Fibroblast of lung (primary cell): ENCODE measurements at regions not wholly inside any gene's neighbourhood (a gene's known extent, or its start where the extent isn't known, plus 50 kb on each side); places are given as distances from the start of the nearest gene placed in this dataset.

Experiments
- EZH2 ChIP-seq: IDR thresholded peaks from 2 replicates; pipeline ENCODE4 v1.5.1; 2012; ENCODE audit warnings: low read length, control low read depth, mild to moderate bottlenecking; ENCODE audit errors: missing control alignments
- TF ChIP-seq, protein P1 (sequence below), 2 donors: IDR thresholded peaks in 1 of 2; conservative IDR thresholded peaks in 1 of 2; 1 replicate in 1 of 2; 2 replicates in 1 of 2; pipeline ENCODE4 v1.5.1; 2011 to 2012; ENCODE audit warnings: low read length in 2 of 2, control low read depth in 1 of 2, inconsistent platforms in 1 of 2, low read depth in 1 of 2, mild to moderate bottlenecking in 1 of 2

DNA sequence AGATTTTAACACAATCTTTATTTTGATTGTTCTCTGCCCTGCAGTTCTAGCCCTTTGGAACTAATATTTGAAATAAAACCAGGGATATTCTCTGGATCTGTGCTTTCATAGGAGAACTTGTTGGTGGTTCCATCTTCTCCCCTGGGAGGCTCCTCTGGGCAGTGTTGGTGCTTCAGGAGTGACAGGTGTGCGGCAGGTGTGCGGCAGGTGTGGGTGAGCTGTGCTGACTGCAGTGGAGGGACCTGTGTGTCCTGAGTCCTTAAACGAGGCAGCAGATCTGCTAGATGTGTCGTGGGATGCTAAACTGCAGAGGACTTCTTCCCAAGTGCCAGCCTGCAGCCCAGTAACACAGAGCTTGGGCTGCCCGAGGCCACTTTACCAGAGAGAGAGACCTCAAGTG is 98.4 kb downstream of the LYZL1 start:
- TF ChIP-seq, protein P1, sequence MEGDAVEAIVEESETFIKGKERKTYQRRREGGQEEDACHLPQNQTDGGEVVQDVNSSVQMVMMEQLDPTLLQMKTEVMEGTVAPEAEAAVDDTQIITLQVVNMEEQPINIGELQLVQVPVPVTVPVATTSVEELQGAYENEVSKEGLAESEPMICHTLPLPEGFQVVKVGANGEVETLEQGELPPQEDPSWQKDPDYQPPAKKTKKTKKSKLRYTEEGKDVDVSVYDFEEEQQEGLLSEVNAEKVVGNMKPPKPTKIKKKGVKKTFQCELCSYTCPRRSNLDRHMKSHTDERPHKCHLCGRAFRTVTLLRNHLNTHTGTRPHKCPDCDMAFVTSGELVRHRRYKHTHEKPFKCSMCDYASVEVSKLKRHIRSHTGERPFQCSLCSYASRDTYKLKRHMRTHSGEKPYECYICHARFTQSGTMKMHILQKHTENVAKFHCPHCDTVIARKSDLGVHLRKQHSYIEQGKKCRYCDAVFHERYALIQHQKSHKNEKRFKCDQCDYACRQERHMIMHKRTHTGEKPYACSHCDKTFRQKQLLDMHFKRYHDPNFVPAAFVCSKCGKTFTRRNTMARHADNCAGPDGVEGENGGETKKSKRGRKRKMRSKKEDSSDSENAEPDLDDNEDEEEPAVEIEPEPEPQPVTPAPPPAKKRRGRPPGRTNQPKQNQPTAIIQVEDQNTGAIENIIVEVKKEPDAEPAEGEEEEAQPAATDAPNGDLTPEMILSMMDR (conservative IDR thresholded peaks at IDR 0.05 in 1 of 2, IDR thresholded peaks at IDR 0.05 in 1 of 2; ENCODE audit: low read depth in 1 of 2, low read length in 2 of 2): no peak
- TF ChIP-seq EZH2: no peak
